HUES48 (cell line): ENCODE measurements at regions not wholly inside any gene's neighbourhood (a gene's known extent, or its start where the extent isn't known, plus 50 kb on each side); places are given as distances from the start of the nearest gene placed in this dataset.

Experiments used
- H3K27ac ChIP-seq: one replicate; pipeline ENCODE4 v1.7.0; 2013; ENCODE audit warnings: low read depth, low read length, inconsistent platforms
- H3K27me3 ChIP-seq: 2 replicates; pipeline ENCODE4 v1.6.1; 2013; ENCODE audit warnings: mild to moderate bottlenecking, low read length; ENCODE audit not compliant: control insufficient read depth, insufficient read depth
- H3K36me3 ChIP-seq: 2 replicates; pipeline ENCODE4 v1.6.1; 2013; ENCODE audit warnings: low read length; ENCODE audit not compliant: control insufficient read depth, insufficient read depth
- H3K4me1 ChIP-seq: 2 replicates; pipeline ENCODE4 v1.6.1; 2013; ENCODE audit warnings: mild to moderate bottlenecking, low read length; ENCODE audit not compliant: control insufficient read depth, insufficient read depth
- H3K4me3 ChIP-seq: 2 replicates; pipeline ENCODE4 v1.5.1; 2013; ENCODE audit warnings: mild to moderate bottlenecking, low read depth, low read length
- H3K9ac ChIP-seq: 2 replicates; pipeline ENCODE4 v1.6.1; 2013; ENCODE audit warnings: mild to moderate bottlenecking, low read depth, low read length, moderate library complexity
- H3K9me3 ChIP-seq: 2 replicates; pipeline ENCODE4 v1.6.1; 2013; ENCODE audit warnings: low read length; ENCODE audit not compliant: control insufficient read depth, insufficient read depth

- no peaks in the 10 kb centered on the region for H3K36me3 ChIP-seq
- no peak overlapping the region for H3K27ac ChIP-seq
- H3K9me3 ChIP-seq: no peaks in the 10 kb centered on the region
- no peaks in the 10 kb centered on the region for H3K27me3 ChIP-seq
- no peak overlapping the region for H3K9ac ChIP-seq
- H3K4me1 ChIP-seq: no peaks in the 10 kb centered on the region
- no peak overlapping the region for H3K4me3 ChIP-seq
These were observed 363.7 kb downstream of the ADRA2A start for GRCh38 chr10:111440501-111440900.

- H3K27ac ChIP-seq: no peak overlapping the region
- H3K4me1 ChIP-seq: no peaks in the 10 kb centered on the region
- no peaks in the 10 kb centered on the region for H3K36me3 ChIP-seq
- no peaks in the 10 kb centered on the region for H3K27me3 ChIP-seq
- H3K9ac ChIP-seq: no peak overlapping the region
- no peak overlapping the region for H3K4me3 ChIP-seq
- H3K9me3 ChIP-seq: no peaks in the 10 kb centered on the region; the same call in 1 of the 2 replicates
These were observed 368.8 kb downstream of the ADRA2A start for GRCh38 chr10:111445667-111446066.

- H3K4me1 ChIP-seq: no peaks in the 10 kb centered on the region
- no peaks in the 10 kb centered on the region; the same call in 1 of the 2 replicates for H3K9me3 ChIP-seq
- H3K27ac ChIP-seq: no peak overlapping the region
- H3K36me3 ChIP-seq: no peaks in the 10 kb centered on the region
- H3K9ac ChIP-seq: no peak overlapping the region
- H3K27me3 ChIP-seq: no peaks in the 10 kb centered on the region
- H3K4me3 ChIP-seq: no peak overlapping the region
These were observed 370.1 kb downstream of the ADRA2A start for GRCh38 chr10:111446966-111447365.

- H3K27ac ChIP-seq: no peak overlapping the region
- no peaks in the 10 kb centered on the region for H3K36me3 ChIP-seq
- no peak overlapping the region for H3K4me3 ChIP-seq
These were observed 375.3 kb downstream of the ADRA2A start for GRCh38 chr10:111452153-111452552.

GRCh38 chr10:111455776-111456426, 379.1 kb downstream of the ADRA2A start:
- H3K27ac ChIP-seq: no peak overlapping the region
- no peak overlapping the region for H3K9ac ChIP-seq
- no peak overlapping the region for H3K4me3 ChIP-seq
- H3K27me3 ChIP-seq: no peaks in the 10 kb centered on the region
- H3K9me3 ChIP-seq: 0 out of 2 replicates have a peak, but pooled peaks cover 5% of the 10 kb centered on the region
- H3K4me1 ChIP-seq: no peaks in the 10 kb centered on the region
- no peaks in the 10 kb centered on the region for H3K36me3 ChIP-seq

More at GRCh38 chr10:111452153-111452552, 375.3 kb downstream of the ADRA2A start:
- no peaks in the 10 kb centered on the region; the same call in 1 of the 2 replicates for H3K9me3 ChIP-seq
- H3K9ac ChIP-seq: no peak overlapping the region
- no peaks in the 10 kb centered on the region for H3K4me1 ChIP-seq
- H3K27me3 ChIP-seq: no peaks in the 10 kb centered on the region

GRCh38 chr10:111458256-111458655, 381.4 kb downstream of the ADRA2A start:
- Histone ChIP-seq H3K9me3 (peaks cover 18% of the 10 kb centered on the region; the same call in 1 of the 2 replicates), H3K9ac (no peak overlapping the region), H3K27ac (no peak overlapping the region), H3K27me3 (no peaks in the 10 kb centered on the region), H3K4me3 (no peak overlapping the region), H3K36me3 (no peaks in the 10 kb centered on the region), H3K4me1 (no peaks in the 10 kb centered on the region)

- H3K4me3 ChIP-seq: no peak overlapping the region
- no peaks in the 10 kb centered on the region for H3K27me3 ChIP-seq
- no peak overlapping the region for H3K27ac ChIP-seq
- no peaks in the 10 kb centered on the region for H3K36me3 ChIP-seq
- H3K9ac ChIP-seq: no peak overlapping the region
- peaks cover 22% of the 10 kb centered on the region; the same call in 1 of the 2 replicates for H3K9me3 ChIP-seq
- no peaks in the 10 kb centered on the region for H3K4me1 ChIP-seq
These were observed 383.1 kb downstream of the ADRA2A start for GRCh38 chr10:111459967-111460366.

- Histone ChIP-seq H3K9me3 (no peaks in the 10 kb centered on the region), H3K9ac (no peak overlapping the region), H3K4me1 (no peaks in the 10 kb centered on the region; the same call in 1 of the 2 replicates), H3K27ac (no peak overlapping the region), H3K27me3 (no peaks in the 10 kb centered on the region), H3K4me3 (no peak overlapping the region), H3K36me3 (no peaks in the 10 kb centered on the region)
These were observed 395.6 kb downstream of the ADRA2A start for GRCh38 chr10:111472445-111472844.

- no peaks in the 10 kb centered on the region for H3K9me3 ChIP-seq
- no peak overlapping the region for H3K4me3 ChIP-seq
- no peak overlapping the region for H3K9ac ChIP-seq
- no peaks in the 10 kb centered on the region for H3K36me3 ChIP-seq
- no peak overlapping the region for H3K27ac ChIP-seq
- H3K27me3 ChIP-seq: no peaks in the 10 kb centered on the region
- no peaks in the 10 kb centered on the region; the same call in 1 of the 2 replicates for H3K4me1 ChIP-seq
These were observed 396.5 kb downstream of the ADRA2A start for GRCh38 chr10:111473361-111473760.

- no peaks in the 10 kb centered on the region for H3K27me3 ChIP-seq
- no peaks in the 10 kb centered on the region for H3K36me3 ChIP-seq
- H3K9ac ChIP-seq: no peak overlapping the region
- no peaks in the 10 kb centered on the region; the same call in 1 of the 2 replicates for H3K4me1 ChIP-seq
- H3K4me3 ChIP-seq: no peak overlapping the region
- H3K9me3 ChIP-seq: no peaks in the 10 kb centered on the region
- H3K27ac ChIP-seq: no peak overlapping the region
These were observed 398.0 kb downstream of the ADRA2A start for GRCh38 chr10:111474786-111475185.

- Histone ChIP-seq H3K27me3 (no peaks in the 10 kb centered on the region), H3K27ac (no peak overlapping the region), H3K4me3 (no peak overlapping the region), H3K9me3 (no peaks in the 10 kb centered on the region), H3K4me1 (no peaks in the 10 kb centered on the region; the same call in 1 of the 2 replicates), H3K36me3 (no peaks in the 10 kb centered on the region), H3K9ac (no peak overlapping the region)
These were observed 398.9 kb downstream of the ADRA2A start for GRCh38 chr10:111475720-111476119.
